GM18498 (cell line): ENCODE measurements at regions not wholly inside any gene's neighbourhood (a gene's known extent, or its start where the extent isn't known, plus 50 kb on each side); places are given as distances from the start of the nearest gene placed in this dataset.
A peak's percentile ranks its signal among the peaks of the same experiment; 100 is the strongest.
"Not testable (repeated sequence)": the region's sequence is repeated elsewhere in the genome, so short reads cannot be mapped to it uniquely, and the experiment has no call there.

Source experiments
- ATAC-seq: cut with Tn5 transposase; IDR thresholded peaks from one replicate; pipeline ENCODE4 v1.9.1; 2021; ENCODE audit warnings: mild to moderate bottlenecking, moderate library complexity; ENCODE audit not compliant: unreplicated experiment

GRCh38 chr21:6130734-6131133 is 4390.6 kb upstream of the TPTE start:
- ATAC-seq, result not testable (repeated sequence)

DNA sequence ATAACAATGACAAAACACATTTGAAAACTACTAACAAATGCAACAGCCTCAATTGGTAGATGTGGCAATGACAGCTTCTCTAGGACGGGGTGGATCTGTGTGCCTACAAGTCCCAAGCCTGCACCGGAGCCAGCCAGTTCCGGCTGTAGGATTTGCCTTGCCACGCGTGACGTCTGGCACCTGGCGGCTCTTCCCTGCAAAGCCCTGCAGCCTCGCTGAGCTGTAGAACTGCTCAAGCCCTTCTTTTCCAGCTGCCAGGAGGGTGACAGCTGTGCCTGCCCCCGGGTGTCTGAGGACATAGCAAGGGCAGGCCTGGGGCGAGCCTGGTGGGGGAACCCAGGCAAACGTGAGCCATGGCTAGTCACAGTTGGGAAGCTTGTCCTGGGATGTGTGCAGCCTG is 4388.0 kb upstream of the TPTE start:
- ATAC-seq, result not testable (repeated sequence)

GRCh38 chr21:6133852-6134630 is 4387.3 kb upstream of the TPTE start:
- not testable (repeated sequence) for ATAC-seq

- ATAC-seq, result not testable (repeated sequence)
Observed at GRCh38 chr21:6136732-6137131, 4384.7 kb upstream of the TPTE start.

- ATAC-seq, result not testable (repeated sequence)
Observed at GRCh38 chr21:6138244-6139136, 4382.9 kb upstream of the TPTE start.

DNA sequence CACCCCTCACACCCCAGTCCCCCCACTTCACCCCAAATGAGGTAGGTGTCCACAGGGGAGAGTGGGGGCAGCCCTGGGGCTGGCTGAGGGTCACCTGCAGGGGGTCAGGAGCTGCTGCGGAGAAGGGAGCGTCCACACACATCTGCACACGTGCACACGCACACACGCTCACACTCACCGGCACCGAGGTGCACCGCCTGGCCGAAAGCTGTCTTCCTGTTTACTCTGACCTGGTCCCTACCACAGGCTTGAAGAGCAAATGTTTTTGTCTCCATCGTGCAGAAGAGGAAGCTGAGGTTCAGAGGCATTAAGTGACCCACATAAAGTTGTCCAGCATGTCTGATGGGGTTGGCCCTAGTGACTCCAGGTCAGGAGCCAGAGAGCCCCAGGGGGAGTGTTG is 4382.1 kb upstream of the TPTE start:
- ATAC-seq, result not testable (repeated sequence)

DNA sequence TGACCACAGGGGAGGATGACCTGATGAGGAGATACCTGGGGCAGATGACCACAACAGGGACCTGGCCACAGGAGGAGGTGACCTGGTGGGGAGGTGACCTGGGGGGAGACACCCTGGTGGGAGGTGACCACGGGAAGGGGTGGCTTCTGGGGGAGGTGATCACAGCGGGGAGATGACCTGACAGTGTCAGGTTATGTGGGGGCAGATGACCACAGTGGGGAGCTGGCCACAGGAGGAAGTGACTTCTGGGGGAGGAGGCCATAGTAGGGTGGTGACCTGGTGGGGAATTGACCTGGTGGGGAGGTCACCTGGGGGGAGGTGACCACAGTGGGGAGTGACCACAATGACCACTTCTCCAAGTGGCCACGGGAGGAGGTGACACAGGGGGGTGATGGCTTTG is 4381.5 kb upstream of the TPTE start:
- not testable (repeated sequence) for ATAC-seq

DNA sequence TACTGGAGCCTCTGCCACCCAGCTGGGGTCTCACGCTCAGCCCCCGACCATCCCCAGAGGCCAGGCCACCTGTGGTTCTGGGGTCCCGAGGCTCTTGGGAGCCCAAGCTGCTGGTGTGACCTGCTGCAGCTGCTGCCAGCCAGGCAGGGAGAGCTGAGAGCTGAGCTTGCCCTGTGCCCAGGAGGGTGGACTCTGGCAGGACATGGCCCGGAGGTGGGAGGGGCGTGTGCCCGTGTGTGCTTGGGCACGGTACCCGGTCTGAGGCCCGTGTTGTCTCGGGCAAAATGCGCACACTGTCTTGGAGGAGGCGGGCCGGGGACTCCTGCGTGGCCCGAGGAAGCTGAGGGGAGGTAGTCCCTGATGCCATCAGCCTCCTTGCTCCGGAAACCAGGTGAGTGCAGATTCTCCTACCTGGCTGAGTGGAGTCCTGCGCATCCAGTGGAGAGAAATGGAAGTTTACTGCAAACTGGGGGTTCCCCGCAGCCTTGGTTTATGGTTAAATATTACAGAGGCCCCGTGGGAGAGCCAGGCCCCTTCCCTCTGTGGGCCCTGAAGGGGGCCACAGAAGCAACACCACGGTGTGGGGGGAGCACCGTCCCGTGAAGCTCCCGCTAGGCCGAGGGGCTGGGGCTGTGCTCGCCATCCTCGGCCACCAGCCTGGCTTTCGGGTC is 4380.8 kb upstream of the TPTE start:
- ATAC-seq, result not testable (repeated sequence)

- ATAC-seq, result not testable (repeated sequence)
Observed at GRCh38 chr21:6141138-6141474, 4380.3 kb upstream of the TPTE start.

DNA sequence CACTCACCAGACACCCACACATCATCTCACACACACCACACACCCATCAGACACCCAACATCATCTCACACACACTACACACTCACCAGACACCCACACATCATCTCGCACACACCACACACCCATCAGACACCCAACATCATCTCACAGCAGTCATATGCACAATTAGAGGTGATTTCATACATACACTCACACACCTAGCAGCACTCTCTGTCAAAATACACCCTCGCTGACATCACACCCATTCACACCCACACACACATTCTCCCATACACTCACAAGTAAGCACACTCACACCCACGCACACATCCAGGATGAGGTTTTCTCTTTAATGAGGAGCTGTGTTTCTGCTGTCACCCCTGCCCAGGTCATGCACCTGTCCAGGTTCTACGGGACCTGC is 4368.2 kb upstream of the TPTE start:
- ATAC-seq, result not testable (repeated sequence)

GRCh38 chr21:6154524-6155320 is 4366.7 kb upstream of the TPTE start:
- ATAC-seq, result not testable (repeated sequence)

DNA sequence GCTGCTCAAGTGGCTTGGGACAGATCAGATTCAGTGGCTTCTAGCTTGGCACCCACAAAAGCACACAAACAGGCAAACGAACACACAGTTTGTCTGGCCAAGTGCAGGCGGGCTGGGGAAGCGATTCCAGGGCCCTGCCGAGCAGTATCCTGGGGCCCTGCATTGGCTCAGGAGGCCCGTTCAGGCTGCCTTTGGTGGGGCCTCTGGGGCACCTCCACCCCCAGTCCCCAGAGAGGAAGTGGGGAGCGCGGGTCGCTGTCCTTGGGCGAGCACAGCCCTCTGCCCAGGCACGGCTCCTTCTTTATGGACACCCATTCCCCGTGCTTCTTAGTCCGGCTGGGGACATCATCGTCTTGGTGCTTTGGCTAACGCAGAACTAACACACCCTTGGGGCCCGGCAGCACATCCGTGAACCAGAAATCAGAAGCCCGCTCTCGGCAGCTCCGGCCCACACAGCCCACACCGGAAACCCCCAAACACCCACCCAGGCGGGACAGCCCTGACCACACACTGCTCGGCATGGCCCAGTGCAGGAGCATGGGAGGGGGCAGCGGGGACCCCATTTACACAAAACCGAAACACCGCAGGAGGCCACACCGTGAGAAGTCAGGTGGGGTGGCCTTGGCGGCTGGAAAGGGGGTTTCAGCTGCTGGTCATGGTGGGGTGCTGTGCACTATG is 4364.5 kb upstream of the TPTE start:
- ATAC-seq, result peak; percentile 54

DNA sequence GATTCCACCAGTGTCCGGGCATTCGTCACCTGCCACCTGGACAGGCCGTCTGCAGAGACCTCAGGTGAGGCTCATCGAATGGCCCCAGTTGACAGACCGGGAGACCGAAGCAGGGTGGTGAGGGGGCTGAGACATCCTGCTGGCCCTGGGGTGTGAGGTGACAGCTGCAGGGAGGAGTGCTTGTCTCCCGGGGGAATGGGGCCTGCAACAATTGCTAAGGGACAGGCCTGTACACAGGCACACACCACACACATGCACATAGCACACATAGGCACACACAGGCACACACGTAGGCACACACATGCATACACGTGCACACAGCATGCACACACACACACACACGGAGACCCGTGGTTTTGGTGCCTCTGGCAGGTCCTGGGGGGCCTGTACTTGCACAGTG is 4363.9 kb upstream of the TPTE start:
- ATAC-seq, result peak; percentile 8

DNA sequence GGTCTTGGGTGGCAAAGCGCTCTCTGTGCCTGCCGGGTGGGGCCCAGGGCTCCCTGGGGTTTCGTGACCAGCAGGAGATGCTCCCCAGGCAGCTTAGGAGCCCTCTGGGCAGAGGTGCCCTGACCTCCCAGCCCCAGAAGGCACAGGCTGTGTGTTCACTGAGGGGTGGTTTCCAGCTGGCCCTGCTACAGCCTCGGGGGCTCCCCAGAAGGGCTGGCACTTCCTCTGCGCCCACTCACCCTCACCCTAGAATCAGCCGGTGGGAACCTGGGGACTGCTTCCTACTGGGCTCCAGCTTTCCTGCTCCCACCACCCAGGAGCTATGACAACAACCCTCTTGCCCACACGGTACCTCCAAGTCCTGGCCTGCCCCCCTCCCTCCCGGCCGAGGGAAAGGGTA is 4363.2 kb upstream of the TPTE start:
- ATAC-seq, result not testable (repeated sequence)
